Upper lobe of left lung (tissue), 4 donors: ENCODE measurements at regions not wholly inside any gene's neighbourhood (a gene's known extent, or its start where the extent isn't known, plus 50 kb on each side); places are given as distances from the start of the nearest gene placed in this dataset.

ENCODE experiments used
- EP300 ChIP-seq, 4 donors: sonication (generic); formaldehyde crosslinking; IDR thresholded peaks; one replicate each; pipeline ENCODE4 v1.5.1; 2017; ENCODE audit warnings: antibody characterized with exemption in 4 of 4, control low read depth in 2 of 4
- TF ChIP-seq, protein P1 (sequence below), 6 experiments: fragments of 450-650 bp in 4 of 6; fragments of 200-600 bp in 2 of 6; sonication (generic) in 2 of 6; IDR thresholded peaks; one replicate each; pipeline ENCODE4 v1.5.1; 2016 to 2019; ENCODE audit warnings: antibody characterized with exemption in 6 of 6

DNA sequence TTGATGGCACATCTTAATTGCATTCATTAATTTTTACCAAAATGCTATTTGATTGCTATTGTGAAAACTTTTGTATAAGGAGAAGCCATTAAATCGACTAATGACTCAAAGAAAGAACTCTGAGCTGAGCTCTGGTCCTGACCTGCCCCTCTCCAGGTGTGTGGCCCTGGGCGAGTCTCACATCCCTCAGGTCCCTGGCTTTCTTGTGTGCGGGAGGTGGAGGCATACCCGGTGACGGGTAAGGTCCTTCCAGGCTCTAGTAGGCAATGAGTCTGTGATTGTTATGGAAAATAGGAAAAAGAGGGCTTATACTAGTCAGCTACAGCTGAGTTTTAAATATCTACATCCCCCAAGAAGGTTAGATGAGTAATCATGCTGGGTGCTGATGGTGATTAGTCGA lies 248.1 kb downstream of the GATA3 start:
- TF ChIP-seq EP300 (IDR thresholded peaks at IDR 0.05): no peak
- TF ChIP-seq, protein P1, sequence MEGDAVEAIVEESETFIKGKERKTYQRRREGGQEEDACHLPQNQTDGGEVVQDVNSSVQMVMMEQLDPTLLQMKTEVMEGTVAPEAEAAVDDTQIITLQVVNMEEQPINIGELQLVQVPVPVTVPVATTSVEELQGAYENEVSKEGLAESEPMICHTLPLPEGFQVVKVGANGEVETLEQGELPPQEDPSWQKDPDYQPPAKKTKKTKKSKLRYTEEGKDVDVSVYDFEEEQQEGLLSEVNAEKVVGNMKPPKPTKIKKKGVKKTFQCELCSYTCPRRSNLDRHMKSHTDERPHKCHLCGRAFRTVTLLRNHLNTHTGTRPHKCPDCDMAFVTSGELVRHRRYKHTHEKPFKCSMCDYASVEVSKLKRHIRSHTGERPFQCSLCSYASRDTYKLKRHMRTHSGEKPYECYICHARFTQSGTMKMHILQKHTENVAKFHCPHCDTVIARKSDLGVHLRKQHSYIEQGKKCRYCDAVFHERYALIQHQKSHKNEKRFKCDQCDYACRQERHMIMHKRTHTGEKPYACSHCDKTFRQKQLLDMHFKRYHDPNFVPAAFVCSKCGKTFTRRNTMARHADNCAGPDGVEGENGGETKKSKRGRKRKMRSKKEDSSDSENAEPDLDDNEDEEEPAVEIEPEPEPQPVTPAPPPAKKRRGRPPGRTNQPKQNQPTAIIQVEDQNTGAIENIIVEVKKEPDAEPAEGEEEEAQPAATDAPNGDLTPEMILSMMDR (IDR thresholded peaks at IDR 0.05): no peak
